Epithelial cell of proximal tubule (primary cell): ENCODE measurements at regions not wholly inside any gene's neighbourhood (a gene's known extent, or its start where the extent isn't known, plus 50 kb on each side); places are given as distances from the start of the nearest gene placed in this dataset.

Experiments
- DNase-seq: peaks from one replicate; pipeline ENCODE4 v3.0.0-alpha.2; 2011; ENCODE audit warnings: low read depth
- H3K4me3 ChIP-seq: 2 replicates; pipeline ENCODE4 v1.5.1; 2011; ENCODE audit warnings: low read depth, mild to moderate bottlenecking, low read length
- TF ChIP-seq, protein P1 (sequence below): conservative IDR thresholded peaks from 2 replicates; pipeline ENCODE4 v1.5.1; 2012; ENCODE audit warnings: low read depth, mild to moderate bottlenecking, low read length

DNA sequence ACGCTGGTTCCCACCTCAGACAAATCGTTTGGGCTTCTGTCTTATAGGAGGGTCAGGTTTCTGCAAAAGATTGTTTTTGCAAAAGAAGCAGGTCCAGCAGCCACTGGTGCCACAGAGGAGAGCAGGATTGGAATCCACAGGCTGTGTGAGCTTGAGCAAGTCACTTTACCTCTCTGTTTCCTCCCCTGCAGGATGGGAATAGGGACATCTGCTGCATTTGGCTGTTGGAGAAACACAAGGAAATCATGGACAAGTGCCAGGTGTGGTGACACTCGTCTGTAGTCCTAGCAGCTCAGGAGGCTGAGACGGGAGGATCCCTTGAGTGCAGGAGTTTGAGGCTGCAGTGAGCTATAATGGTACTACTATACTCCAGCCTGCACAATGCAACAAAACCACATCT lies 422.6 kb downstream of the MN1 start:
- TF ChIP-seq, protein P1, sequence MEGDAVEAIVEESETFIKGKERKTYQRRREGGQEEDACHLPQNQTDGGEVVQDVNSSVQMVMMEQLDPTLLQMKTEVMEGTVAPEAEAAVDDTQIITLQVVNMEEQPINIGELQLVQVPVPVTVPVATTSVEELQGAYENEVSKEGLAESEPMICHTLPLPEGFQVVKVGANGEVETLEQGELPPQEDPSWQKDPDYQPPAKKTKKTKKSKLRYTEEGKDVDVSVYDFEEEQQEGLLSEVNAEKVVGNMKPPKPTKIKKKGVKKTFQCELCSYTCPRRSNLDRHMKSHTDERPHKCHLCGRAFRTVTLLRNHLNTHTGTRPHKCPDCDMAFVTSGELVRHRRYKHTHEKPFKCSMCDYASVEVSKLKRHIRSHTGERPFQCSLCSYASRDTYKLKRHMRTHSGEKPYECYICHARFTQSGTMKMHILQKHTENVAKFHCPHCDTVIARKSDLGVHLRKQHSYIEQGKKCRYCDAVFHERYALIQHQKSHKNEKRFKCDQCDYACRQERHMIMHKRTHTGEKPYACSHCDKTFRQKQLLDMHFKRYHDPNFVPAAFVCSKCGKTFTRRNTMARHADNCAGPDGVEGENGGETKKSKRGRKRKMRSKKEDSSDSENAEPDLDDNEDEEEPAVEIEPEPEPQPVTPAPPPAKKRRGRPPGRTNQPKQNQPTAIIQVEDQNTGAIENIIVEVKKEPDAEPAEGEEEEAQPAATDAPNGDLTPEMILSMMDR: no peak
- no peak overlapping the region for H3K4me3 ChIP-seq
- no peak for DNase-seq

DNA sequence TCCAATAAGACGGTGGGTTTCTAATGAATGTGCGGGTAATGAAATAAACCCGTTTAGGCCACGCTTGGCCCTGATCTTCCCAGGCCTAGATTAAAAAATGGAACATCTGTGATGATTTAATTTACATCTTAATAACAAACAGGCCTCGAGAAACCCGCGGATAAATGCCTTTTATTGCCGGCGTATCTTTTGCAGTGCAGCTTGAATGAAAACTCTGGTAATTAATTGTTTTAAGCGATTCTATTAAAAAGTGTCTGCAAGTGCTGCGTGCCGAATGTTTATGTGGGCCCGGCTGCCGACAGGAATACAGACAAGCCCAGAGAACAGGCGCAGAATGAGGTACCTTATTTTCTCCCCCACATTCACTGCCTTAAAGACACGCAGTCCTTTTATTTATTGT lies 420.7 kb downstream of the MN1 start:
- no peak overlapping the region for H3K4me3 ChIP-seq
- TF ChIP-seq, protein P1: no peak
- DNase-seq: no peak

DNA sequence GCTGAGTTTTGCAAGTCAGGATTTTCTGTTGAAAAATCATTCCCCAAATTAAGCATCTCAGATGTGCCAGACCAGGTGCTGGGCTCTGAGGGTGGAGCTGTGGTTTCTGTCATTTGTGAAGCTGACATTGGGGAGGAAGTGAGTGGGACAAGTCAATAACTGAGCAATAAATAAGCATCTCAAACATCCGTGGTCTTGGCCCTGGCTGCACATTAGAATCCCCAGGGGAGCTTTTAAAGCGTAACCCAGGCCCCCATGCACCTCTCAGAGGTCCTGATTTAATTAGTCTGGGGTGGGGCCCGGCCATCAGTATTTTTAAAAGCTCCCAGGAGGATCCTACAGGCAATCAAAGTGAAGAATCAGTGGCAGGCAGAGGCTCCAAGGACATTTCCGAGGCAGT lies 420.0 kb downstream of the MN1 start:
- DNase-seq: no peak
- TF ChIP-seq, protein P1: no peak
- H3K4me3 ChIP-seq: no peak overlapping the region

DNA sequence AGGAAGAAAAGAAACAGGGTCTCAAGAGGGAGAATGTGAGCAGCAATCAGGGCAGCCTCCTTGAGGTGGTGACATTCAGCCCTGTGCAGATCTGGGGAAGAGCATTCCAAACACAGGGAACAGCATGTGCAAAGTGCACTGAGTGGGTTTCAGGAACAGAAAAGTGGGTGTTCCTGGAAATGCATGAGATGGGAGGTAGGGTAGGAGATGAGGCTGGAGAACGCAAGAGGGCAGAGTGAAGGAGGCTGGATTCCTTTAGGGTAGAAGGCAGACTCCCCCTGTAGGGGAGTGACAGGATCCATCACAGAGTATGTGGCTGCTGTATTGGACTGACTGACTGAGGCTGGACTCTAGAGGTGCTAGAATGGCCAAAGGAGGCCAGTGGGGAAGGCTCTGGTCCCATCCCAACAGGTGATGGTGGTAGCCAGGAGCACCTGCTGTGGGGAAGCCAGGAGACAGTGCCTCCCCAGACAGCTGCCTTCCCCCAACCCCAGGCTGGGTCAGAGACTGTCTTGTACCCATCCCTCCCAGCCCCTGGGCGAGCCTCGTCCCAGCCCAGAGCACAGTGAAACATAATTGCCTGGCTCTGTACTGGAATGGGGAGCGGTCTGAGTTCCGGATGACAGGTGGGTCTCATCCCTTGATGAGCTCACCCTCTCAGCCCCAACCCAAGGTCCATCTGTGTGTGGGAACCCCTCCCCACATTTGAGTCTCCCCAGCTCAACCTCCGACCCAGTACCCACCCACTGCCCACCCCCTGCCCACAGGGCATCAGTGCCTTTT lies 419.4 kb downstream of the MN1 start:
- TF ChIP-seq, protein P1: no peak

DNA sequence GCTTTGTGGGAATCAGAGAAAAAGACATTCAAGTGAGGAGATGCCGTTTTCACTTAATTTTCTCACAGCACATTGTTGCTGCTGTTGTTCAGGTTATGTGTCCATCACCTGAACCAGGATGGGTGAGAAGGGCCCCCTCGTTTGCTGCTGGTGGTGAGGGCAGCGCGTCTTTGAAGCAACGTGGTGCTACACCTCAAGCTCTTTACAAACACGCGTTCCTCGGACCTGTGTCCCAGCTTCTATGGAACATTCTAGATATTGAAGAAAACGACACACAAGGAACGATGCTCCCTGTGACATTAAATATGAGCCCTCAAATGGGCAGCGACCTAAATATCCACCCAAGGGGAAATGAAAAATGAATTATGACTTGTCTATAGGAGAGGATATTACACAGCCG lies 418.6 kb downstream of the MN1 start:
- no peak for DNase-seq
- TF ChIP-seq, protein P1: no peak
- no peak overlapping the region for H3K4me3 ChIP-seq

More for the DNA sequence above, 419.4 kb downstream of the MN1 start:
- DNase-seq: no peak
- H3K4me3 ChIP-seq: no peak overlapping the region

DNA sequence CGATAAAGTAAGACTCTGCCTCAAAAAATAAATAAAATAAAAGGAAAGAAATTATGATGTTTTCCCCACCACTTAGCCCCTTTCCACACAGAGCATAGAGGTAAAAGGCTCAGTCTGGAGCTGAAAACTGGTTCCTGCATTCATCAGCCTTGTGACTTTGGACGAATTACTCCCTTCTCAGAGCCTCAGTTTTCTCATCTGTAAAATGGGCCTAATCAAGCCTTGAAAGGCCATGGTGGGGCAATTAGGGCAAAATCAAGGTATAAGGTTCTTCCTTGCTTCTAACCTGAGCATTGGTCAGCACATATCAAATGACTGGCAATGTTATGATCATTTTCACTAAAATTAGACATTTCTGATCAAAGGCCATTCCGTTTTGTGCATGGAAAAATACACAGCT lies 417.7 kb downstream of the MN1 start:
- TF ChIP-seq, protein P1: no peak
- DNase-seq: no peak
- no peak overlapping the region for H3K4me3 ChIP-seq
